Neural crest cell (in vitro differentiated cells): ENCODE measurements at regions not wholly inside any gene's neighbourhood (a gene's known extent, or its start where the extent isn't known, plus 50 kb on each side); places are given as distances from the start of the nearest gene placed in this dataset.

Source experiments
- DNase-seq: peaks from one replicate; pipeline ENCODE4 v3.0.0; 2021; ENCODE audit warnings: low read depth, mixed read lengths, low spot score
- H3K27ac Mint-ChIP-seq: one replicate; pipeline ENCODE4 v1.8.0; 2021; ENCODE audit warnings: mild to moderate bottlenecking, mixed read lengths; ENCODE audit not compliant: unreplicated experiment
- H3K27me3 Mint-ChIP-seq: 2 replicates; pipeline ENCODE4 v1.8.0; 2021; ENCODE audit warnings: low read depth, mild to moderate bottlenecking, mixed read lengths
- H3K36me3 Mint-ChIP-seq: 2 replicates; pipeline ENCODE4 v1.8.0; 2021; ENCODE audit warnings: low read depth, mild to moderate bottlenecking, mixed read lengths
- H3K4me1 Mint-ChIP-seq: 2 replicates; pipeline ENCODE4 v1.8.0; 2021; ENCODE audit warnings: mixed read lengths
- H3K4me3 Mint-ChIP-seq: one replicate; pipeline ENCODE4 v1.8.0; 2021; ENCODE audit warnings: mild to moderate bottlenecking, mixed read lengths
- H3K9me3 Mint-ChIP-seq: 2 replicates; pipeline ENCODE4 v1.8.0; 2021; ENCODE audit warnings: mixed read lengths
- CTCF ChIP-seq: fragments of 200-600 bp; sonication (generic); conservative IDR thresholded peaks from 2 replicates; pipeline ENCODE4 v1.5.0; 2021; ENCODE audit warnings: antibody characterized with exemption, mild to moderate bottlenecking

- H3K27ac Mint-ChIP-seq: no peak overlapping the region
- H3K9me3 Mint-ChIP-seq: no peaks in the 10 kb centered on the region
- DNase-seq: no peak
- H3K4me1 Mint-ChIP-seq: no peaks in the 10 kb centered on the region
- no peaks in the 10 kb centered on the region for H3K27me3 Mint-ChIP-seq
- H3K4me3 Mint-ChIP-seq: no peak overlapping the region
- TF ChIP-seq CTCF: no peak
- no peaks in the 10 kb centered on the region for H3K36me3 Mint-ChIP-seq
Measured at GRCh38 chr13:64924401-64924800, 2305.7 kb downstream of the PCDH9 start.

GRCh38 chr13:64917566-64917965 lies 2312.6 kb downstream of the PCDH9 start:
- peaks cover 3% of the 10 kb centered on the region for H3K36me3 Mint-ChIP-seq
- H3K4me3 Mint-ChIP-seq: no peak overlapping the region
- TF ChIP-seq CTCF: no peak
- H3K4me1 Mint-ChIP-seq: no peaks in the 10 kb centered on the region
- no peak overlapping the region for H3K27ac Mint-ChIP-seq
- no peak for DNase-seq
- no peaks in the 10 kb centered on the region for H3K27me3 Mint-ChIP-seq
- H3K9me3 Mint-ChIP-seq: peaks cover 11% of the 10 kb centered on the region

GRCh38 chr13:64912141-64912540 lies 2318.0 kb downstream of the PCDH9 start:
- Mint-ChIP-seq H3K9me3 (peaks cover 11% of the 10 kb centered on the region), H3K4me3 (no peak overlapping the region), H3K36me3 (peaks cover 3% of the 10 kb centered on the region), H3K27ac (no peak overlapping the region), H3K27me3 (no peaks in the 10 kb centered on the region), H3K4me1 (no peaks in the 10 kb centered on the region)
- no peak for TF ChIP-seq CTCF
- DNase-seq: no peak

- Mint-ChIP-seq H3K4me3 (no peak overlapping the region), H3K36me3 (peaks cover 3% of the 10 kb centered on the region), H3K27ac (no peak overlapping the region), H3K27me3 (no peaks in the 10 kb centered on the region), H3K4me1 (no peaks in the 10 kb centered on the region), H3K9me3 (peaks cover 15% of the 10 kb centered on the region)
- DNase-seq: no peak
- TF ChIP-seq CTCF: no peak
Measured at GRCh38 chr13:64910096-64910495, 2320.0 kb downstream of the PCDH9 start.

GRCh38 chr13:64909184-64909583 lies 2321.0 kb downstream of the PCDH9 start:
- Mint-ChIP-seq H3K9me3 (peaks cover 15% of the 10 kb centered on the region), H3K27ac (no peak overlapping the region), H3K4me3 (no peak overlapping the region), H3K4me1 (no peaks in the 10 kb centered on the region), H3K36me3 (peaks cover 3% of the 10 kb centered on the region), H3K27me3 (no peaks in the 10 kb centered on the region)
- no peak for TF ChIP-seq CTCF
- DNase-seq: no peak

GRCh38 chr13:64900039-64900438 lies 2330.1 kb downstream of the PCDH9 start:
- H3K36me3 Mint-ChIP-seq: no peaks in the 10 kb centered on the region
- no peaks in the 10 kb centered on the region for H3K27me3 Mint-ChIP-seq
- H3K4me1 Mint-ChIP-seq: no peaks in the 10 kb centered on the region
- no peaks in the 10 kb centered on the region for H3K9me3 Mint-ChIP-seq
- no peak overlapping the region for H3K4me3 Mint-ChIP-seq
- no peak for TF ChIP-seq CTCF
- H3K27ac Mint-ChIP-seq: no peak overlapping the region
- DNase-seq: no peak
